GM12878 (cell line): ENCODE measurements at regions not wholly inside any gene's neighbourhood (a gene's known extent, or its start where the extent isn't known, plus 50 kb on each side); places are given as distances from the start of the nearest gene placed in this dataset.

Source experiments
- ATAC-seq: fragments of 200-7000 bp; cut with Tn5 transposase; 3 replicates; pipeline ENCODE4 v1.9.1; 2020; ENCODE audit warnings: mild to moderate bottlenecking, moderate library complexity
- BruUV-seq: library from RNA; stranded (reverse); fragments of 400-500 nt; replicated peaks from 2 replicates; lab custom pipeline; 2021; lab: Mats Ljungman, UMichigan
- CTCF ChIA-PET: fragments of 300-600 bp; sonication (Branson Sonifier 250); formaldehyde crosslinking; extraction: SDS; loops from one replicate; lab custom pipeline; 2021; ENCODE audit warnings: inconsistent platforms; lab: Yijun Ruan, JAX
- POLR2A ChIA-PET: fragments of 350-600 bp; formaldehyde crosslinking; extraction: SDS; loops from one replicate; lab custom pipeline; 2021; ENCODE audit warnings: inconsistent platforms; lab: Charles Lee
- RAD21 ChIA-PET: fragments of 300-600 bp; sonication (Branson Sonifier 250); formaldehyde crosslinking; loops from one replicate; lab custom pipeline; 2023; ENCODE audit warnings: antibody characterized with exemption; ENCODE audit not compliant: unreplicated experiment; lab: Charles Lee
- SMC1A ChIA-PET: fragments of 300-600 bp; sonication (Branson Sonifier 250); formaldehyde crosslinking; loops from one replicate; lab custom pipeline; 2023; ENCODE audit not compliant: unreplicated experiment, uncharacterized antibody; lab: Charles Lee
- DNase-seq: peaks from one replicate; pipeline ENCODE4 v3.0.0-alpha.2; 2011; ENCODE audit warnings: low read depth, low spot score
- FAIRE-seq: peaks from 3 replicates; lab custom pipeline; 2011; peaks lifted over from hg19 to GRCh38; lab: Jason Lieb, UNC
- H2AFZ ChIP-seq: 2 replicates; pipeline ENCODE4 v1.6.0; 2011; ENCODE audit warnings: low read depth, low read length, control low read depth; ENCODE audit not compliant: control insufficient read depth
- H3K27ac ChIP-seq: 2 replicates; pipeline ENCODE4 v1.5.1; 2011; ENCODE audit warnings: control low read depth; ENCODE audit not compliant: control insufficient read depth, insufficient read depth
- H3K27me3 ChIP-seq, 2 experiments: replicated peaks in 1 of 2; 2 replicates each; pipeline versions ENCODE4 v1.6.0 to v1.6.1; 2011; ENCODE audit warnings: low read length in 1 of 2; ENCODE audit not compliant: control insufficient read depth in 2 of 2, insufficient read depth in 2 of 2
- H3K36me3 ChIP-seq, 2 experiments: 2 replicates each; pipeline ENCODE4 v1.5.1; 2011; ENCODE audit warnings: low read length in 1 of 2; ENCODE audit not compliant: control insufficient read depth in 2 of 2, insufficient read depth in 2 of 2
- H3K4me1 ChIP-seq: 2 replicates; pipeline ENCODE4 v1.6.1; 2011; ENCODE audit warnings: mild to moderate bottlenecking, low read length, moderate library complexity, mixed read lengths; ENCODE audit not compliant: control insufficient read depth, insufficient read depth
- H3K4me2 ChIP-seq: 2 replicates; pipeline ENCODE4 v1.6.0; 2011; ENCODE audit warnings: control low read depth; ENCODE audit not compliant: control insufficient read depth, insufficient read depth
- H3K4me3 ChIP-seq: fragments of 200-600 bp; sonication (generic); 2 replicates; pipeline ENCODE4 v1.5.1; 2016
- H3K79me2 ChIP-seq: 2 replicates; pipeline ENCODE4 v1.6.0; 2011; ENCODE audit warnings: low read length; ENCODE audit not compliant: control insufficient read depth, insufficient read depth
- H3K9ac ChIP-seq: 2 replicates; pipeline ENCODE4 v1.8.0; 2011; ENCODE audit warnings: low read length, control low read depth, mixed read lengths; ENCODE audit not compliant: control insufficient read depth, insufficient read depth
- H3K9me3 ChIP-seq: replicated peaks from 3 replicates; pipeline ENCODE4 v1.5.1; 2011; ENCODE audit warnings: mild to moderate bottlenecking, low read length; ENCODE audit not compliant: control insufficient read depth, insufficient read depth
- H4K20me1 ChIP-seq: 2 replicates; pipeline ENCODE4 v1.6.0; 2011; ENCODE audit not compliant: control insufficient read depth, insufficient read depth
- BACH1 ChIP-seq: fragments of 450-650 bp; IDR thresholded peaks from 2 replicates; pipeline ENCODE4 v1.6.1; 2017; ENCODE audit warnings: mild to moderate bottlenecking, borderline replicate concordance
- CEBPB ChIP-seq, 2 experiments: fragments of 150-350 bp in 1 of 2; IDR thresholded peaks; 2 replicates each; pipeline ENCODE4 v1.6.1; 2012 to 2014; ENCODE audit warnings: low read depth in 2 of 2, low read length in 2 of 2, borderline replicate concordance in 1 of 2, inconsistent platforms in 1 of 2
- CHD4 ChIP-seq: fragments of 200-600 bp; sonication (generic); IDR thresholded peaks from 2 replicates; pipeline ENCODE4 v1.6.1; 2016; ENCODE audit warnings: mild to moderate bottlenecking
- HCFC1 ChIP-seq: fragments of 150-350 bp; IDR thresholded peaks from 2 replicates; pipeline ENCODE4 v1.6.1; 2014; ENCODE audit warnings: low read length
- HDAC2 ChIP-seq: fragments of 200-600 bp; sonication (generic); IDR thresholded peaks from 2 replicates; pipeline ENCODE4 v1.6.1; 2017
- IRF3 ChIP-seq: fragments of 450-650 bp; IDR thresholded peaks from 2 replicates; pipeline ENCODE4 v1.6.1; 2014; ENCODE audit warnings: mild to moderate bottlenecking
- MYB ChIP-seq: fragments of 150-350 bp; IDR thresholded peaks from 2 replicates; pipeline ENCODE4 v1.6.1; 2014; ENCODE audit warnings: mild to moderate bottlenecking, low read depth, low read length, borderline replicate concordance
- NKRF ChIP-seq: fragments of 450-650 bp; conservative IDR thresholded peaks from 2 replicates; pipeline ENCODE4 v1.6.1; 2017; ENCODE audit warnings: mild to moderate bottlenecking, moderate library complexity
- NR2F1 ChIP-seq: fragments of 450-650 bp; conservative IDR thresholded peaks from 2 replicates; pipeline ENCODE4 v1.6.1; 2017; ENCODE audit warnings: mild to moderate bottlenecking
- PAX5 ChIP-seq: IDR thresholded peaks from 2 replicates; pipeline ENCODE4 v1.6.1; 2011; ENCODE audit warnings: low read depth, low read length, borderline replicate concordance
- POLR2A ChIP-seq: IDR thresholded peaks from 2 replicates; pipeline ENCODE4 v1.6.1; 2011; ENCODE audit warnings: low read depth, mild to moderate bottlenecking, low read length
- RAD21 ChIP-seq: IDR thresholded peaks from 2 replicates; pipeline ENCODE4 v1.6.1; 2011; ENCODE audit warnings: mild to moderate bottlenecking, low read depth, low read length, moderate library complexity; ENCODE audit not compliant: insufficient read depth
- RAD51 ChIP-seq: fragments of 450-650 bp; IDR thresholded peaks from 2 replicates; pipeline ENCODE4 v1.6.1; 2016; ENCODE audit warnings: moderate library complexity, mild to moderate bottlenecking, inconsistent platforms
- SIX5 ChIP-seq: IDR thresholded peaks from 2 replicates; pipeline ENCODE4 v1.6.1; 2011; ENCODE audit warnings: mild to moderate bottlenecking, low read depth, low read length, moderate library complexity; ENCODE audit not compliant: severe bottlenecking
- TCF7 ChIP-seq: IDR thresholded peaks from 2 replicates; pipeline ENCODE4 v1.6.1; 2014; ENCODE audit warnings: antibody characterized with exemption, borderline replicate concordance
- ZNF592 ChIP-seq: fragments of 450-650 bp; IDR thresholded peaks from 2 replicates; pipeline ENCODE4 v1.6.1; 2017; ENCODE audit warnings: mild to moderate bottlenecking, moderate library complexity
- ZSCAN29 ChIP-seq: fragments of 450-650 bp; IDR thresholded peaks from 2 replicates; pipeline ENCODE4 v1.6.1; 2017; ENCODE audit warnings: mild to moderate bottlenecking, moderate library complexity
- WGBS: methylation state at CpG from one replicate; pipeline ENCODE4 v1.1.6; 2016; ENCODE audit warnings: low lambda C conversion rate; ENCODE audit not compliant: insufficient replicate concordance, insufficient coverage; ENCODE audit errors: missing lambda C conversion rate; 5-methylcytosine and 5-hydroxymethylcytosine counted together
- in situ Hi-C: fragments of 300-500 bp; cut with MboI; formaldehyde crosslinking; loops from 9 replicates; pipeline ENCODE4 v1.14.3; 2018; ENCODE audit warnings: mixed read lengths
- intact Hi-C: fragments of 100-400 bp; cut with micrococcal nuclease; formaldehyde crosslinking; loops from one replicate; pipeline ENCODE4 v1.14.2; 2022; ENCODE audit not compliant: unreplicated experiment
- TF ChIP-seq, protein P1 (sequence below): fragments of 150-350 bp; IDR thresholded peaks from 2 replicates; pipeline ENCODE4 v1.6.1; 2014; ENCODE audit warnings: mild to moderate bottlenecking, low read depth, low read length
- TF ChIP-seq, protein P2 (sequence below): IDR thresholded peaks from 2 replicates; pipeline ENCODE4 v1.6.1; 2012; ENCODE audit warnings: low read depth, low read length, improper control_type of control experiment

DNA sequence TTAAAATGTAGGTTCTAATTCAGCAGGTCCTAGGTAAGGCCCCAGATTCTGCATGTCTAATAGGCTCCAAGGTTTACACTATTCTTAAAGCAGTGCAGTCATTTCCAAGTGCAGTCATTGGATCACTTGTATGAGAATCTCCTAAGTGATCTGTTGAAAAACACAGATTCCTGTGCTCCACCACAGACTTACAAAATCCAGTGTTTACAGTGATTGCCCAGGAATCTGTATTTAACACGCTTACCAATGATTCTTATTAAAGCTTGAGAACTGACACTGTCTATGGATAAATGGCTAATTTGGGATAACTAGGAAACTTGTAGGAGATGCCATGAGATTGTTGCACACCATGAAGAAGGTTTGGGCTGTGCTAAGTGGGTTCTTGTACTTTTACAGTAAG is 104.6 kb upstream of the PLEKHG1 start:
- Histone ChIP-seq H3K4me3 (no peak overlapping the region), H3K9ac (no peak overlapping the region), H3K27ac (no peak overlapping the region), H3K4me1 (peaks cover 4% of the 10 kb centered on the region; the same call in 1 of the 2 replicates), H3K27me3 (no peaks in the 10 kb centered on the region), H3K9me3 (peaks cover 1% of the 10 kb centered on the region; the same call in 2 of the 3 replicates), H3K36me3 (no peaks in the 10 kb centered on the region), H4K20me1 (no peaks in the 10 kb centered on the region), H3K79me2 (no peaks in the 10 kb centered on the region), H3K4me2 (no peak overlapping the region), H2AFZ (no peak overlapping the region)
- 45% methylated on average over 1 of the region's 1 CpG for WGBS
- FAIRE-seq, result no peak
- no peak for DNase-seq
- intact Hi-C loops (no loop called here), in situ Hi-C loops (no loop called here)
- ChIA-PET POLR2A (no interaction called here), CTCF (no interaction called here), RAD21 (no interaction called here), SMC1A (no interaction called here)
- no TSS peak for BruUV-seq
- no peak for ATAC-seq
- TF ChIP-seq CHD4, result no peak
- TF ChIP-seq BACH1, result no peak
- TF ChIP-seq POLR2A, result no peak
- no peak for TF ChIP-seq ZSCAN29
- no peak for TF ChIP-seq MYB
- no peak for TF ChIP-seq RAD51
- TF ChIP-seq, protein P1, sequence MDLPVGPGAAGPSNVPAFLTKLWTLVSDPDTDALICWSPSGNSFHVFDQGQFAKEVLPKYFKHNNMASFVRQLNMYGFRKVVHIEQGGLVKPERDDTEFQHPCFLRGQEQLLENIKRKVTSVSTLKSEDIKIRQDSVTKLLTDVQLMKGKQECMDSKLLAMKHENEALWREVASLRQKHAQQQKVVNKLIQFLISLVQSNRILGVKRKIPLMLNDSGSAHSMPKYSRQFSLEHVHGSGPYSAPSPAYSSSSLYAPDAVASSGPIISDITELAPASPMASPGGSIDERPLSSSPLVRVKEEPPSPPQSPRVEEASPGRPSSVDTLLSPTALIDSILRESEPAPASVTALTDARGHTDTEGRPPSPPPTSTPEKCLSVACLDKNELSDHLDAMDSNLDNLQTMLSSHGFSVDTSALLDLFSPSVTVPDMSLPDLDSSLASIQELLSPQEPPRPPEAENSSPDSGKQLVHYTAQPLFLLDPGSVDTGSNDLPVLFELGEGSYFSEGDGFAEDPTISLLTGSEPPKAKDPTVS, result no peak
- no peak for TF ChIP-seq RAD21
- no peak for TF ChIP-seq TCF7
- TF ChIP-seq IRF3, result no peak
- TF ChIP-seq NR2F1, result no peak
- TF ChIP-seq, protein P2, sequence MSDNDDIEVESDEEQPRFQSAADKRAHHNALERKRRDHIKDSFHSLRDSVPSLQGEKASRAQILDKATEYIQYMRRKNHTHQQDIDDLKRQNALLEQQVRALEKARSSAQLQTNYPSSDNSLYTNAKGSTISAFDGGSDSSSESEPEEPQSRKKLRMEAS, result no peak
- TF ChIP-seq ZNF592, result no peak
- TF ChIP-seq CEBPB (IDR thresholded peaks at IDR 0.05; ENCODE audit: borderline replicate concordance in 1 of 2, low read depth in 2 of 2, low read length in 2 of 2), result no peak
- TF ChIP-seq SIX5, result no peak
- TF ChIP-seq HDAC2, result no peak
- TF ChIP-seq HCFC1, result no peak
- TF ChIP-seq PAX5, result no peak
- no peak for TF ChIP-seq NKRF
